ENCODE measurements at regions not wholly inside any gene's neighbourhood (a gene's known extent, or its start where the extent isn't known, plus 50 kb on each side); places are given as distances from the start of the nearest gene placed in this dataset.

GRCh38 chr11:37184326-37184725 is 586.3 kb upstream of the RAG2 start:
- DNase-seq (ENCODE audit: low read depth) (no peak), FAIRE-seq (no peak)
- Histone ChIP-seq H3K27me3 (ENCODE audit: insufficient read depth, low read length) (no peaks in the 10 kb centered on the region), H3K9ac (ENCODE audit: low read length) (no peak overlapping the region), H4K20me1 (ENCODE audit: insufficient read depth, low read length) (no peaks in the 10 kb centered on the region), H3K79me2 (ENCODE audit: insufficient read depth, low read length) (no peaks in the 10 kb centered on the region), H3K4me2 (ENCODE audit: low read length) (no peak overlapping the region), H3K4me1 (ENCODE audit: insufficient read depth, low read length) (no peaks in the 10 kb centered on the region), H3K9me3 (ENCODE audit: insufficient read depth, low read depth, low read length) (no peaks in the 10 kb centered on the region), H3K27ac (ENCODE audit: low read depth, low read length) (no peak overlapping the region), H3K4me3 (ENCODE audit: insufficient read depth, low read depth, low read length) (no peak overlapping the region), H3K36me3 (ENCODE audit: insufficient read depth, low read length) (no peaks in the 10 kb centered on the region), H2AFZ (ENCODE audit: low read depth, low read length) (no peak overlapping the region)
- no peaks in the 10 kb centered on the region for H3K36me3 Mint-ChIP-seq (ENCODE audit: low read depth, unreplicated experiment)
- no peaks in the 10 kb centered on the region for H3K27me3 Mint-ChIP-seq (ENCODE audit: low read depth, unreplicated experiment)
- H3K4me1 Mint-ChIP-seq (ENCODE audit: low read depth, unreplicated experiment) = no peaks in the 10 kb centered on the region
- no peak for TF ChIP-seq CTCF (IDR thresholded peaks at IDR 0.05; ENCODE audit: insufficient read depth, low read depth, low read length)
- no peak for TF ChIP-seq EZH2 (IDR thresholded peaks at IDR 0.05; ENCODE audit: insufficient read depth, low read length)
- H3K9me3 Mint-ChIP-seq (ENCODE audit: unreplicated experiment) = peaks cover 2% of the 10 kb centered on the region
- no peak overlapping the region for H3K27ac Mint-ChIP-seq (ENCODE audit: unreplicated experiment)
- no peak overlapping the region for H3K4me3 Mint-ChIP-seq (ENCODE audit: unreplicated experiment)

- no peak for TF ChIP-seq EZH2 (IDR thresholded peaks at IDR 0.05; ENCODE audit: insufficient read depth, low read length)
- TF ChIP-seq CTCF (IDR thresholded peaks at IDR 0.05; ENCODE audit: insufficient read depth, low read depth, low read length) = no peak
- H3K36me3 Mint-ChIP-seq (ENCODE audit: low read depth, unreplicated experiment) = no peaks in the 10 kb centered on the region
- H3K79me2 ChIP-seq (ENCODE audit: insufficient read depth, low read length) = no peaks in the 10 kb centered on the region
- no peaks in the 10 kb centered on the region for H3K9me3 ChIP-seq (ENCODE audit: insufficient read depth, low read depth, low read length)
- H3K27ac Mint-ChIP-seq (ENCODE audit: unreplicated experiment) = no peak overlapping the region
- no peak overlapping the region for H3K27ac ChIP-seq (ENCODE audit: low read depth, low read length)
- FAIRE-seq (no peak), DNase-seq (ENCODE audit: low read depth) (no peak)
- no peak overlapping the region for H3K9ac ChIP-seq (ENCODE audit: low read length)
- H3K4me1 Mint-ChIP-seq (ENCODE audit: low read depth, unreplicated experiment) = no peaks in the 10 kb centered on the region
- H3K27me3 Mint-ChIP-seq (ENCODE audit: low read depth, unreplicated experiment) = no peaks in the 10 kb centered on the region
- no peak overlapping the region for H3K4me3 ChIP-seq (ENCODE audit: insufficient read depth, low read depth, low read length)
- no peak overlapping the region for H2AFZ ChIP-seq (ENCODE audit: low read depth, low read length)
- H3K36me3 ChIP-seq (ENCODE audit: insufficient read depth, low read length) = no peaks in the 10 kb centered on the region
- peaks cover 2% of the 10 kb centered on the region for H3K9me3 Mint-ChIP-seq (ENCODE audit: unreplicated experiment)
- H4K20me1 ChIP-seq (ENCODE audit: insufficient read depth, low read length) = no peaks in the 10 kb centered on the region
- no peak overlapping the region for H3K4me2 ChIP-seq (ENCODE audit: low read length)
- no peak overlapping the region for H3K4me3 Mint-ChIP-seq (ENCODE audit: unreplicated experiment)
- H3K27me3 ChIP-seq (ENCODE audit: insufficient read depth, low read length) = no peaks in the 10 kb centered on the region
- no peaks in the 10 kb centered on the region for H3K4me1 ChIP-seq (ENCODE audit: insufficient read depth, low read length)
Observed at GRCh38 chr11:37182031-37182430, 584.0 kb upstream of the RAG2 start.

- Histone ChIP-seq H3K4me2 (ENCODE audit: low read length) (no peak overlapping the region), H4K20me1 (ENCODE audit: insufficient read depth, low read length) (no peaks in the 10 kb centered on the region), H3K4me1 (ENCODE audit: insufficient read depth, low read length) (no peaks in the 10 kb centered on the region), H3K27ac (ENCODE audit: low read depth, low read length) (no peak overlapping the region), H3K9me3 (ENCODE audit: insufficient read depth, low read depth, low read length) (peaks cover 1% of the 10 kb centered on the region), H3K79me2 (ENCODE audit: insufficient read depth, low read length) (no peaks in the 10 kb centered on the region), H3K36me3 (ENCODE audit: insufficient read depth, low read length) (no peaks in the 10 kb centered on the region), H3K27me3 (ENCODE audit: insufficient read depth, low read length) (no peaks in the 10 kb centered on the region), H3K9ac (ENCODE audit: low read length) (no peak overlapping the region), H3K4me3 (ENCODE audit: insufficient read depth, low read depth, low read length) (no peak overlapping the region), H2AFZ (ENCODE audit: low read depth, low read length) (no peak overlapping the region)
- H3K27me3 Mint-ChIP-seq (ENCODE audit: low read depth, unreplicated experiment) = no peaks in the 10 kb centered on the region
- H3K27ac Mint-ChIP-seq (ENCODE audit: unreplicated experiment) = no peak overlapping the region
- no peak for TF ChIP-seq EZH2 (IDR thresholded peaks at IDR 0.05; ENCODE audit: insufficient read depth, low read length)
- TF ChIP-seq CTCF (IDR thresholded peaks at IDR 0.05; ENCODE audit: insufficient read depth, low read depth, low read length) = no peak
- no peak for DNase-seq (ENCODE audit: low read depth)
- H3K4me3 Mint-ChIP-seq (ENCODE audit: unreplicated experiment) = no peak overlapping the region
- peaks cover 2% of the 10 kb centered on the region for H3K9me3 Mint-ChIP-seq (ENCODE audit: unreplicated experiment)
- H3K36me3 Mint-ChIP-seq (ENCODE audit: low read depth, unreplicated experiment) = no peaks in the 10 kb centered on the region
- no peak for FAIRE-seq
- no peaks in the 10 kb centered on the region for H3K4me1 Mint-ChIP-seq (ENCODE audit: low read depth, unreplicated experiment)
Observed at GRCh38 chr11:37177721-37178120, 579.7 kb upstream of the RAG2 start.
